HEK293 (cell line): ENCODE measurements at regions not wholly inside any gene's neighbourhood (a gene's known extent, or its start where the extent isn't known, plus 50 kb on each side); places are given as distances from the start of the nearest gene placed in this dataset.
"Not testable (repeated sequence)": the region's sequence is repeated elsewhere in the genome, so short reads cannot be mapped to it uniquely, and the experiment has no call there.

Experiments
- CTCF ChIA-PET: fragments of 350-600 bp; formaldehyde crosslinking; extraction: SDS; loops from one replicate; lab custom pipeline; 2021; ENCODE audit warnings: antibody characterized with exemption; lab: Yijun Ruan, JAX
- POLR2A ChIA-PET: fragments of 300-600 bp; formaldehyde crosslinking; extraction: SDS; loops from one replicate; lab custom pipeline; 2020; ENCODE audit warnings: antibody characterized with exemption, inconsistent platforms; lab: Yijun Ruan, JAX
- H3K27ac ChIP-seq: fragments of 200-500 bp; sonication (Bioruptor generic); 2 replicates; pipeline ENCODE4 v1.5.1; 2014; ENCODE audit warnings: low read depth, low read length, control low read depth, inconsistent platforms; ENCODE audit errors: extremely low read depth
- H3K36me3 ChIP-seq, 2 experiments: fragments of 200-500 bp in 1 of 2; sonication (Bioruptor generic) in 1 of 2; 1 replicate in 1 of 2; 2 replicates in 1 of 2; pipeline ENCODE4 v1.5.1; 2014 to 2017; ENCODE audit warnings: inconsistent platforms in 2 of 2, low read length in 2 of 2; ENCODE audit not compliant: control insufficient read depth in 2 of 2, insufficient read depth in 1 of 2
- H3K4me1 ChIP-seq: fragments of 200-500 bp; sonication (Bioruptor generic); 2 replicates; pipeline ENCODE4 v1.5.1; 2014; ENCODE audit warnings: mild to moderate bottlenecking, low read length, inconsistent platforms; ENCODE audit not compliant: control insufficient read depth, insufficient read depth
- H3K4me3 ChIP-seq: 2 replicates; pipeline ENCODE4 v1.5.1; 2011; ENCODE audit warnings: low read depth, mild to moderate bottlenecking, control low read depth, low read length, moderate library complexity
- H3K9me3 ChIP-seq: fragments of 200-500 bp; sonication (Bioruptor generic); 2 replicates; pipeline ENCODE4 v1.5.1; 2014; ENCODE audit warnings: low read depth, low read length, inconsistent platforms; ENCODE audit not compliant: control insufficient read depth, insufficient read depth

DNA sequence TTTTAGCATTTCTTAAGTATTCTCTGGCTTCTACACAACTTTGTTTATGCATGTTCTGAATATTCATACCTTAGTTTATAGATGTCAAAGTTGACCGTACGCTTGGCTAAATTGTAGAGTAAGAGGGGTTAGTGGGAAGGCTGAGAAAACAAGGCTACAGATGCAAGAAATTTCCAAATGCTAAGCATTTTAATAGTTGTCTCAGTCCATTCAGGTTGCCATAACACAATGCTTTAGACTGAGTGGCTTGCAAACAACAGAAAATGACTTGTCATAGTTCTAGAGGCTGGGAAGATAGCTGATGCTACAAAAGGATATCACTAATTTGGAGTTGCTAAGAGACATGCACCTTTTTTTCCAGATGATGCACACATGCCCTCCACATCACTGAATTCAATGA lies 53.0 kb upstream of the C1QTNF3 start:
- CTCF ChIA-PET, H3K27ac ChIP-seq, H3K4me3 ChIP-seq, H3K4me1 ChIP-seq, H3K36me3 ChIP-seq, POLR2A ChIA-PET, H3K9me3 ChIP-seq: not testable (repeated sequence)

- H3K4me1 ChIP-seq, H3K27ac ChIP-seq, H3K9me3 ChIP-seq, H3K4me3 ChIP-seq, H3K36me3 ChIP-seq, POLR2A ChIA-PET, CTCF ChIA-PET: not testable (repeated sequence)
Observed at GRCh38 chr5:34099891-34100290, 56.9 kb upstream of the C1QTNF3 start.

DNA sequence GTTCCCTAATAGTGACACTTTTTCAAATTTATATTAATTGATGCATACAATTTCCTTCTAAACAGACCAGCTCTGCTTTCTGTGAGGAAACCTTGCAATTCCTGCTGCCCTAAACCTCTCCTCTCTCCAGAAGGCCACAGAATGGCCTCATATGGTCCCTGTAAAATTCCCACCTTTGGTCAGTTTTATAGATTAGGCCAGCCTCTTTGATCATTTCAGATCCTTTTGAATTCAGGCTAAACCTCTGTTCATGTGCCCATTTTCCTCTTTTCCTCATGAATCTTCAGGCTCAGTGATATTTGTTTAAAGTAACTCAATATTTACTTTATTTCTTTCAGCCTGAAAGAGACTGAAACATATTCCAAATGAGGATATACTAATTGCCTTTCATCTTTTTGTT lies 58.6 kb upstream of the C1QTNF3 start:
- POLR2A ChIA-PET, H3K4me1 ChIP-seq: not testable (repeated sequence)

DNA sequence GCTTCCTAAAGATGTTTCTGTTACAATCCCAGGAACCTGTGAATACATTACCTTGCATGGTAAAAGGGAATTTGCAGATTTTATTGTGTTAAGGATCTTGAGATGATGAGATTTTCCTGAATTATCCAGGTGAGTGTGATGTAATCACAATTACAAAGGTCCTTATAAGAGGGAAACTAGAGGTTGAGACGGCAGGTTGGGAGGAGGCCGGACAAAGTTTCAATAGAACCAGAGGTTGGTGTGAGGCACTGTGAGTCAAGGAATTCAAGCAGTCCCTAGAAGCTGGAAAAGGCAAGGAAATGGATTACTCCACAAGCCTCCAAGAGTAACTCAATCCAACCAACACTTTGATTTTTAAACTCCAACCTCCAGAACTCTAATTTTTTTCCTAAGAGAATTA lies 65.9 kb upstream of the C1QTNF3 start:
- H3K27ac ChIP-seq, H3K4me1 ChIP-seq, POLR2A ChIA-PET, H3K4me3 ChIP-seq, H3K36me3 ChIP-seq, CTCF ChIA-PET, H3K9me3 ChIP-seq: not testable (repeated sequence)

More for the DNA sequence above, 58.6 kb upstream of the C1QTNF3 start:
- H3K4me3 ChIP-seq, H3K36me3 ChIP-seq, CTCF ChIA-PET, H3K27ac ChIP-seq, H3K9me3 ChIP-seq: not testable (repeated sequence)

DNA sequence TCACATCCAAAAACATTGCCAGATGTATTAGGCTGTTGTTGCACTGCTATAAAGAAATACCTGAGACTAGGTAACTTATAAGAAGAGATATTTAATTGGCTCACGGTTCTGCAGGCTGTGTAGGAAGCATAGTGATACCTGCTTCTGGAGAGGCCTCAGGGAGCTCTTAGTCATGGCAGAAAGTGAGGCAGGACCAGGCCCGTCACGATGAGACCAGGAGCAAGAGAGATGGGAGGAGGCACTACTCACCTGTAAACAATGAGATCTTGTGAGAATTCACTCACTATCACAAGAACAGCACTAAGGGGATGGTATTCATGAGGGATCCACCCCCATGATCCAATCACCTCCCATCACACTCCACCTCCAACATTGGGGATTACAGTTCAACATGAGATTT lies 81.3 kb upstream of the C1QTNF3 start:
- H3K4me1 ChIP-seq, POLR2A ChIA-PET, H3K36me3 ChIP-seq, CTCF ChIA-PET, H3K27ac ChIP-seq, H3K4me3 ChIP-seq, H3K9me3 ChIP-seq: not testable (repeated sequence)

GRCh38 chr5:34125354-34125753 lies 82.3 kb upstream of the C1QTNF3 start:
- H3K27ac ChIP-seq, H3K9me3 ChIP-seq, POLR2A ChIA-PET, H3K36me3 ChIP-seq, CTCF ChIA-PET, H3K4me1 ChIP-seq, H3K4me3 ChIP-seq: not testable (repeated sequence)

DNA sequence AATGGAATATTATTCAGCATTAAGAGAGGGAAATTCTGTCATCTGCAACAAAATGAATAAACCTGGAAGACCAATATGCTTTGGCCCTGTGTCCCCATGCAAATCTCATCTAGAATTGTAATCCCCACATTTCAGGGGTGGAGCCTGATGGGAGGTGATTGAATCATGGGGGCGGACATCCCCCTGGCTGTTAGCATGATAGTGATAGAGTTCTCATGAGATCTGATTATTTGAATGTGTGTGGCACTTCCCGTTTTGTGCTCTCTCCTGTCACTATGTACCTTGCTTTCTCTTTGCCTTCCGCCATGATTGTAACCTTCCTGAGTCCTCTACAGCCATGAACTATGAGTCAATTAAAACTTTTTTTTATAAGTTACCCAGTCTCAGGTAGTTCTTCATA lies 83.7 kb upstream of the C1QTNF3 start:
- CTCF ChIA-PET, POLR2A ChIA-PET: not testable (repeated sequence)

DNA sequence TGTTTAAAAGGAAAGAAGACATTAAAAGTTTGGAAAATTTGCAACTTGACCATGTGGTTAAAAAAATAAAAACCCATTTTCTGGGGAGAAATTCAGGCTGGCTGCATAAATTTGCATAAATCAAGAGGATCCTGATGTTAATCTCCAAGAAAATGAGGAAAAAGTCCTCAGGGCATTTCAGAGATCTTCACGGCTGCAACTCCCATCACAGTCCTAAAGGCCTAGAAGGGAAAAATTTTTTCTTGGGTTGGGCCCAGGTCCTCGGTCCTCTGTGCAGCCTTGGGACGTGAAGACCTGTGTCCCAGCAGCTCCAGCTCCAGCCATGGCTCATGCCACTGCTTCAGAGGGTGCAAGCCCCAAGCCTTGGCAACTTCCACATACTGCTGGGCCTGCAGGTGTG lies 84.8 kb upstream of the C1QTNF3 start:
- H3K9me3 ChIP-seq, H3K27ac ChIP-seq, H3K4me1 ChIP-seq, H3K36me3 ChIP-seq, H3K4me3 ChIP-seq, CTCF ChIA-PET, POLR2A ChIA-PET: not testable (repeated sequence)

More for the DNA sequence above, 83.7 kb upstream of the C1QTNF3 start:
- not testable (repeated sequence) for H3K4me1 ChIP-seq, H3K4me3 ChIP-seq, H3K36me3 ChIP-seq, H3K9me3 ChIP-seq, H3K27ac ChIP-seq

DNA sequence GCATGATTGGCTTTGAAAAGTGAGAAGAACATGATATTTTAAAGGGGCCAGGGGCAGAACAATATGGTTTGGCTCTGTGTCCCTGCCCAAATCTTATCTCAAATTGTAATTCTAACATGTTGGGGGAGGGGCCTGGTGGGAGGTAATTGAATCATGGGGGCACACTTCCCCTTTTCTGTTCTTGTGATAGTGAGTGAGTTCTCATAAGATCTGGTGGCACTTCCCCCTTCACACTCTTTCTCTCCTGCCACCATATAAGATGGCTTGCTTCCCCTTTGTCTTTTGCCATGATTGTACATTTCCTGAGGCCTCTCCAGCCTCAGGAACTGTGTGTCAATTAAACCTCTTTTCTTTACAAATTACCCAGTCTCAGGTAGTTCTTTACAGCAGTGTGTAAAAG lies 85.9 kb upstream of the C1QTNF3 start:
- H3K9me3 ChIP-seq, CTCF ChIA-PET, H3K36me3 ChIP-seq, H3K4me1 ChIP-seq, H3K27ac ChIP-seq, POLR2A ChIA-PET, H3K4me3 ChIP-seq: not testable (repeated sequence)

DNA sequence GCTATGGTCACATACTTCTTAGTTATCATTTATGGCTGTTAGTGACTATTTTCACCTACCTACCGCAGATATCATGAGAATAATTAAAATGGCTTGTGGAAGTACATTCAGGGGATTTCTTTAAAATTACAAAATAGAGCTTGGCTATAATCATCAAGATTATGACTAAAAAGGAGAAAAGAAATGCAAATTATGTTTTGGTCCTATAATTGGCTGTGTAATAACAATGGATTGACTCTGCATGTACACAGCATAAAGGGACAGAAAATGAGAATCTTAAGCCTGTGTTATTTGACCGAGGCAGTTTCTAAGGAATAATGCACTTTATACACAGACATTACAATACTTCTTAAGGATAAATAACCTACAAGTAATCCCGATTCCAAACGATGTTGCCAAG lies 112.0 kb upstream of the C1QTNF3 start:
- H3K27ac ChIP-seq, H3K4me1 ChIP-seq, H3K4me3 ChIP-seq, H3K36me3 ChIP-seq, POLR2A ChIA-PET, CTCF ChIA-PET, H3K9me3 ChIP-seq: not testable (repeated sequence)

DNA sequence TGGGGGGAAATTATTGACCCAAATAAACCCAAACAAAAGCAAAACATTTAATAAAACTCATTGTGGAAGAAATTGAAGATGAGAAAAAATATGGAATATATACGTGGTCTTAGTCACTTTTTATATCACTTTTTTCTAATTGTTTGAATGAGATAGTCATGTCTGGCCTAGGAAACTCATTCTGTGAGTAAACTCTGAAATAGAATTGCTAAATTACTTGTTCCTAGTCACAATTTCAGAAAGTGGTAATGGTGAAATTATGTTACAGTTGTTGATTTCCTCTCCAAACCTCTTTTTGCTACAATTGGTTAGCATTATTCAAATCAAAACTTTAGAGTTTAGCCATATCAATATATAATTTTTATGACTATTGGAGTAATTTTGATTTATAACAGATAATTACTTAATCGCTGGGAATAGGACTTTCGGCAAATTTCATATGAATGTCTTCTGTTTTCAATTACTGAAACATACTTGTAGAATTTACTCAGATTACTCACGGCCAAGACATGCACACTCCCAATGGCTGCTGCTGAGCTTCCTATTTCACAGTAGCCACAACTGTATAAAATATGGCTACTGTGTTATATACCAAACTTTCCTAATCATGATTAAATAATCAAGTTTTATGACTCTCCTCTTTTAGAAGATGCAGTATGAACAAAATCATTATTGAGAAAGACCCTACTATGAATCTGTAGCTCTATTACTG lies 113.8 kb upstream of the C1QTNF3 start:
- CTCF ChIA-PET, POLR2A ChIA-PET, H3K4me1 ChIP-seq, H3K27ac ChIP-seq, H3K9me3 ChIP-seq, H3K4me3 ChIP-seq, H3K36me3 ChIP-seq: not testable (repeated sequence)
